ENCODE measurements at regions not wholly inside any gene's neighbourhood (a gene's known extent, or its start where the extent isn't known, plus 50 kb on each side); places are given as distances from the start of the nearest gene placed in this dataset.

DNA sequence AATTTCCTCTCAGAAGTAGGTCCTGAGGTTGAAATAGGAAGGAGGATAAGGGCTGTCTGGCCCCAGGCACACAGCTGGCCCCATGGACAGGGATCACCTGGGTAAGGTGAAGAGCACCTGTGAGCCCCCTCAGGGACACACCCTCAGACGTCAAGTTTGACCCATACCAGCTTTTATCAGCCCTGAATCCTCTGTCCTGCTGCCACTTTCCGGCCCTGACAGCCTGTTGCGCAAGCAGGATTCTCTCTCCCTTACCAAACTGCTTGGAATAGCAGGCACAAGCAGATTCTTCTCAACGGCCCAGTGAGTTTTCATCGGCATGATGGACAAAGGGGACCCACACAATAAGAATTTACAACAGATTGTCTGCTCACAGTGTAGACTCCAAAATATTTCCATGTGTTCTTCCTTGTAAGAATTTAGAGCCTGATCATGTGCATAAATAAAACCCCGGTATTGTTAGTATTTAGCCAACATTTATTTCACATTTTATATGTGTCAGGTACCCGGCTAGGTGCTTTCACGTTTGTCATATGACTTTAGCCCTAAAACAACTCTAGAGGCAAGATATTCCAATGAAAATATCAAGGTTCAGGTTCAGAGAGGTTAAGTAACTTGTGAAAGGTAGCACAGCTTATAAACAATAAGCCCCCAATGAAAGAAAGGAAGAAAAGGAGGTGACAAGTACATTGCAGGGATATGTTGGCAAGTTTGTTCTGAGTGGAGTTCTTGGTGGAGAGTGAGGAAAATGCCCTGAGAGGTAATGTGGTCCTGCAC, 107.2 kb upstream of the KIT start:
- TF ChIP-seq, protein P1, sequence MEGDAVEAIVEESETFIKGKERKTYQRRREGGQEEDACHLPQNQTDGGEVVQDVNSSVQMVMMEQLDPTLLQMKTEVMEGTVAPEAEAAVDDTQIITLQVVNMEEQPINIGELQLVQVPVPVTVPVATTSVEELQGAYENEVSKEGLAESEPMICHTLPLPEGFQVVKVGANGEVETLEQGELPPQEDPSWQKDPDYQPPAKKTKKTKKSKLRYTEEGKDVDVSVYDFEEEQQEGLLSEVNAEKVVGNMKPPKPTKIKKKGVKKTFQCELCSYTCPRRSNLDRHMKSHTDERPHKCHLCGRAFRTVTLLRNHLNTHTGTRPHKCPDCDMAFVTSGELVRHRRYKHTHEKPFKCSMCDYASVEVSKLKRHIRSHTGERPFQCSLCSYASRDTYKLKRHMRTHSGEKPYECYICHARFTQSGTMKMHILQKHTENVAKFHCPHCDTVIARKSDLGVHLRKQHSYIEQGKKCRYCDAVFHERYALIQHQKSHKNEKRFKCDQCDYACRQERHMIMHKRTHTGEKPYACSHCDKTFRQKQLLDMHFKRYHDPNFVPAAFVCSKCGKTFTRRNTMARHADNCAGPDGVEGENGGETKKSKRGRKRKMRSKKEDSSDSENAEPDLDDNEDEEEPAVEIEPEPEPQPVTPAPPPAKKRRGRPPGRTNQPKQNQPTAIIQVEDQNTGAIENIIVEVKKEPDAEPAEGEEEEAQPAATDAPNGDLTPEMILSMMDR (IDR thresholded peaks at IDR 0.05; ENCODE audit: low read depth, low read length), result no peak
- no peak for TF ChIP-seq POLR2A (IDR thresholded peaks at IDR 0.05; ENCODE audit: extremely low read depth, insufficient read length)
- TF ChIP-seq MYC (IDR thresholded peaks at IDR 0.05; ENCODE audit: low read depth, low read length), result no peak
- TF ChIP-seq, protein P2, sequence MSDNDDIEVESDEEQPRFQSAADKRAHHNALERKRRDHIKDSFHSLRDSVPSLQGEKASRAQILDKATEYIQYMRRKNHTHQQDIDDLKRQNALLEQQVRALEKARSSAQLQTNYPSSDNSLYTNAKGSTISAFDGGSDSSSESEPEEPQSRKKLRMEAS (IDR thresholded peaks at IDR 0.05; ENCODE audit: low read depth, low read length), result no peak

Measured in NB4 (cell line).